ENCODE measurements at regions not wholly inside any gene's neighbourhood (a gene's known extent, or its start where the extent isn't known, plus 50 kb on each side); places are given as distances from the start of the nearest gene placed in this dataset.

DNA sequence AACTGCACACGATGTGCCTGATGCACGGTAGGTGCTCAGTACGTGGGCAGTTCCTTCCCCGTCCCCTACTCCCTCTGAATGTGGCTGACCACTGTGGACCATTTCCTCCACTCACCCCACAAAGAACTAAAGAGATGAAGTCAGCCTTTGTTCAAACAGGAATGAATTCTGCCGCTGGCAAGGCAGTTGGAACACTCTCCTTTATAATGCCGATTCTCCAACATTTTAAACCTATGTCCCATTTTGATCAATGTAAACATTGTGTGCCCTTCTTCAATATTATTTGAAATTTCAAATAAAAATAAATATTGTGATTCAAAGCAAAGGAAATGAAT, 57.5 kb upstream of the MEF2A start:
- TF ChIP-seq, protein P1, sequence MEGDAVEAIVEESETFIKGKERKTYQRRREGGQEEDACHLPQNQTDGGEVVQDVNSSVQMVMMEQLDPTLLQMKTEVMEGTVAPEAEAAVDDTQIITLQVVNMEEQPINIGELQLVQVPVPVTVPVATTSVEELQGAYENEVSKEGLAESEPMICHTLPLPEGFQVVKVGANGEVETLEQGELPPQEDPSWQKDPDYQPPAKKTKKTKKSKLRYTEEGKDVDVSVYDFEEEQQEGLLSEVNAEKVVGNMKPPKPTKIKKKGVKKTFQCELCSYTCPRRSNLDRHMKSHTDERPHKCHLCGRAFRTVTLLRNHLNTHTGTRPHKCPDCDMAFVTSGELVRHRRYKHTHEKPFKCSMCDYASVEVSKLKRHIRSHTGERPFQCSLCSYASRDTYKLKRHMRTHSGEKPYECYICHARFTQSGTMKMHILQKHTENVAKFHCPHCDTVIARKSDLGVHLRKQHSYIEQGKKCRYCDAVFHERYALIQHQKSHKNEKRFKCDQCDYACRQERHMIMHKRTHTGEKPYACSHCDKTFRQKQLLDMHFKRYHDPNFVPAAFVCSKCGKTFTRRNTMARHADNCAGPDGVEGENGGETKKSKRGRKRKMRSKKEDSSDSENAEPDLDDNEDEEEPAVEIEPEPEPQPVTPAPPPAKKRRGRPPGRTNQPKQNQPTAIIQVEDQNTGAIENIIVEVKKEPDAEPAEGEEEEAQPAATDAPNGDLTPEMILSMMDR (conservative IDR thresholded peaks at IDR 0.05; ENCODE audit: low read length) = no peak
- TF ChIP-seq EZH2phosphoT487 (IDR thresholded peaks at IDR 0.05; ENCODE audit: borderline replicate concordance) = no peak
